ENCODE measurements at regions not wholly inside any gene's neighbourhood (a gene's known extent, or its start where the extent isn't known, plus 50 kb on each side); places are given as distances from the start of the nearest gene placed in this dataset.

DNA sequence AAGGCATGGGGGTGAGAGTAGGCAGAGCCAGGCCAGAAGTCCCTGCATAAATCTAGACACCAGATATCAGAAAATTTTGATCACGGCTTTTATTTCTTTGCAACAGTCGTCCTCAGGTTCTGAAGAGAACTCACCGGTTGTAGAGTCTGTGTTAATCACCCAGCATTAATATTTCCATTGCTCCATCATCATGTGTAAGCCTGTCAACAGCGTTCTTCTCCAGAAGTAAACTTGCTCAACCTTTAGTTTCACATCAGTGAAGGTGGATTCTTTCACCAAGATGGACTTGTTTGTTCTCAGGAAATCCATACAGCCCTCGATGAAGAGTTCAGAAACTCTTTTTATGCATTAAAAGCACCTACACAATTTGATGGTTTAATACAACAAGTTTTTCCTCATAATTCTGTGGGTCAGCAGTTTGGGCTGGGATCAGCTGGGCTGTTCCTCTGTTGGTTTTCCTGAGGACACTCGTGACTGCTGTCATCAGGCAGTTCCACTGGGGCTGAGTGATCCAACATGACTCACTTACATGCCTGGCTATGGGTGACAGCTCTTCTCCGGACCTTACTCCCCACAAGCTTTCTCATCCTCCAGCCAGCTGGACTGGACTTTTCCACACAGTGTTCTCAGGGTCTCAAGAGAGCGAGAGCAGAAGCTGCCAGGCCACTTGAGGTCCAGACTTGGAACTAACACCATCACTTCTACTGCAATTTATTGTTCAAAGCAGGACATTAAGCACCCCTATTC, 303.4 kb downstream of the ZNF621 start:
- DNase-seq, result no peak

GRCh38 chr3:40828741-40829415, 304.1 kb downstream of the ZNF621 start:
- no peak for DNase-seq

GRCh38 chr3:40829876-40830275, 305.1 kb downstream of the ZNF621 start:
- DNase-seq, result no peak

DNA sequence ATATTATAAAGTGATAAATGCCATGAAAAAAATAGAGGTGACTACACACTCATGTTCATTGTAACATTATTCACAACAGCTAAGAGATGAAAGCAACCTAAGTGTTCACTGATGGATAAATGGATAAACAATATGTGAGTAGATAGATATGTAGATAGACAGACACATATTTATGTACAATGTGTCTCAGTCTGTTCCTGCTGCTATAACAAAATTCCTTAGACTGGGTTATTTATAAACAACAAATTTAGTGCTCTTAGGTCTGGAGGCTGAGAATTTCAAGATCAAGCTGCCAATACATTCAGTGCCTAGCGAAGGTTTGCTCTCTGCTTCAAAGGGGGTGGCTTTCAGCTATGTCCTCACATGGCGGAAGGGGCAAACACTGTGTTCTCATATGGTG, 312.5 kb downstream of the ZNF621 start:
- no peak for DNase-seq

DNA sequence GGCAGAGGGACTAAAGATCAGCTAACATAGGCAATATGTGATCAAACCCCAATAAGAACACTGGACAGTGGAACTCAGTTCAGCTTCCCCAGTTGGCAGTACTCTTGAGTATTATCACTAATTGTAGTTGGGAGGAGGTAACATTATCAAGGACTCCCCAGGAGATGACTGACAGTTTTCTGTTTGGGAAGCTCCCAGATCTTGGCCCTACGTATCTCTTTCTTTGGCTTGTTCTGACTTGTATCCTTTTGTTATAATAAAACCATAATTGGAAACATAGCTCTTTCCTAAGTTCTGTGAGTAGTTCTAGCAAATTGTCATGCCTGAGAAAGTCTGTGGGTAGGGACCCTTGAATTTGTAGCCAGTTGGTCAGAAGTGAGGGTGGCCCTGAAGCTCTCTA, 316.4 kb downstream of the ZNF621 start:
- DNase-seq, result no peak

DNA sequence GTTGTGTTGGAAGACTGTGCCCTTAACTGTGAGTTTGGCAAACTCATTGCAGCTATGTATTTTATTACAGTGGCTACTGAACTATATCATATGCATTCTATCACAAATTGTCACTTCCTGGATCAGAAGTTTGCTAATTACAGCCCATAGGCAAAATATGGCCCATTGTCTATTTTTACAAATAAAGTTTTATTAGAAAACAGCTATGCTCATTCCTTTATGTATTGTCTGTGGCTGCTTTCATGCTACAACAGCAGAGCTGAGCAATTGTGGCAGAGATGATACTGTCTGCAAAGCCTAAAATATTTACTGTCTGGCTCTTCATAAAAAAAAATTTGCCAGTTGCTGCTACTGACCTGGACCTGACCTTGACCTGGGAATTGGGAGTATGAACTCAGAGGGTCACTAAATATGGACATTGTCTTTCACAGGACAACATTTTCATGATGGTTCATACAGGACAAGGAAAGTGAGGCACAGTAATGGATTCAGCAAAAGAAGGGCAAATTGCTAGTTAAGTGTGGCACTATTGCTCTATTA, 316.9 kb downstream of the ZNF621 start:
- DNase-seq, result no peak

DNA sequence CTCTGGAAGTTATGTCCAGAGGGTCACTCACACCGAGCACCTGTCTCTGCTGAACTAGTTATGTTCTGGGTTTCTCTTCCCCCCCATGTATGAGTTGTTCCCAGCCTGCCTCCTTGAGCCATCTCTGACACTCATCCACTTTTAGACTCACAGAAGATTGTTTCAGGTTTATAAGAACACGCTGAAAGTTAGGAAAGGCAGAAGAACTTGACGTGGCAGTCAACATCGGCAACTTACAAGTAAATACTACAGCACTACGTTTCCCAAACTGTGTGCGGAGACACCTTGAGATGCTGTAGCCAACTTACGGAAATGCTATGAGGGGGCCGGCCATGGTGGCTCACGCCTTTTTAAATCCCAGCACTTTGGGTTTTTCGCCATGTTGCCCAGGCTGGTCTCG, 318.0 kb downstream of the ZNF621 start:
- no peak for DNase-seq

DNA sequence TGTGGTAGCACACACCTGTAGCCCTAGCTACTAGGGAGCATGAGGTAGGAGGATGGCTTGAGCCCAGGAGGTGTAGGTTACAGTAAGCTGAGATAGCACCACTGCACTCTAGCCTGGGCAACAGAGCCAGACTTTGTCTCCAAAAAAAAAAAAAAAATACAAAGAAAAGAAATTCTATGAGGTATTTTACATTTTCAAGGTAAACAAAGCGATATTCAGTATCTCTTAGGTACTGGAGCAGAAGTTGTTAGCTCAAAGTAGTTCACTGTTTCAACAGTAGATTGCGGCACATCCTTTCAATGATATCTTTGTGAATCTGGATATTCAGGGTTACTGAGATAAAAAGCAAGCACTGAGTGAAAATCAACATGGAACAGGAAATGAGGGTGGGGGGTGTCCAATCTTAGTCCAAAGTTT, 318.5 kb downstream of the ZNF621 start:
- DNase-seq, result no peak

- DNase-seq, result no peak
Measured at GRCh38 chr3:40843851-40844548, 319.2 kb downstream of the ZNF621 start.

- DNase-seq, result no peak
Measured at GRCh38 chr3:40844896-40845295, 320.1 kb downstream of the ZNF621 start.

DNA sequence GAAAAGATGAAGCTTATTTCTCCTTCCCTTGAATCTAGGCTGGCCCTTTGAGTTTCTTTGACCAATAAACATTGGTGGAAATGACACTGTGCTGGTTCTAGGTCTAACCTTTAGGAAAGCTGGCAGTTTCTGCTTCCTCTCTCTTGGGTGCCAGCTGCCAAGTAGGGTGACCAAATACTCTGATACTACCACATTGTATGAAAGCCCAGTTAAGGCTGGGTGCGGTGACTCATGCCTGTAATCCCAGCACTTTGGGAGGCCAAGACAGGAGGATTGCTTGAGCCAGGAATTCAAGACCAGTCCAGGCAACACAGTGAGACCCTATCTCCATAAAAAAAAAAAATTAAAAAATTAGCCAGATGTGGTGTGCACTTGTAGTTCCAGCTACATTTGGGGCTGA, 320.7 kb downstream of the ZNF621 start:
- DNase-seq, result no peak

DNA sequence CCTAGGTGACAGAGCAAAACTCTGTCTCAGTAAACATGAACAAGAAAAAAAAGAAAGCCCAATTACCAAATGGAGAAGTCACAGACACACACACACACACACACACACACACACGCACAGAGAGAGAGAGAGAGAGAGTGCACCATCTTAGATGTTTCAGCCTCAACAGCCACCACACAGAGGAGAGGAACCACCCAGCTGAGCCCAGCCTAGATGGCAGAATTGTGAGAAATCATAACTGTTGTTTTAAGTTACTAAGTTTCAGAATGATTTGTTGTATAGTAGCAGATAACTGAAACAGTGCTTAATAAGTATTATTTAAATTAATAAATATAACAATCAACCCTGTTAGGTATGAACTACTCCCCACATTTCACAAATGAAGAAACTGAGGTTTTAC, 321.2 kb downstream of the ZNF621 start:
- DNase-seq, result no peak

DNA sequence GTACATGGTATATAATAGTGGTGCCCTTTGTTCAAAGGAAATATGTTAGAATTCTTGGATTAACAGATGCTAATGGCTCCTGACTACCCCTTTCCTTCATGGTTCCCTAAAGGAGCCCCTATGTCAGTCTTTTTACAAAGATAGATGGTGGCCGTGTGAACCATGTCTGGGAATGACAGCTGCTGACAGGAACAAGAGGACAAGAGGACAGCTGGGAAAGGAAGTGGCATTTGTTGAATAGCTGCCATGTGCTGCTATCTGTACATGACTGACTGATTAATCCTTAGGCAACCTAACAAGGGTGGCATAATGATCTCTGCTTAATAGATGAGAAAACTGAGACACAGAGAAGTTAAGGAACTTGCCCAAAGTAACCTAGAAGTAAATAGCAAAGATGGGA, 321.7 kb downstream of the ZNF621 start:
- DNase-seq, result no peak

GRCh38 chr3:40847551-40847992, 322.8 kb downstream of the ZNF621 start:
- no peak for DNase-seq

DNA sequence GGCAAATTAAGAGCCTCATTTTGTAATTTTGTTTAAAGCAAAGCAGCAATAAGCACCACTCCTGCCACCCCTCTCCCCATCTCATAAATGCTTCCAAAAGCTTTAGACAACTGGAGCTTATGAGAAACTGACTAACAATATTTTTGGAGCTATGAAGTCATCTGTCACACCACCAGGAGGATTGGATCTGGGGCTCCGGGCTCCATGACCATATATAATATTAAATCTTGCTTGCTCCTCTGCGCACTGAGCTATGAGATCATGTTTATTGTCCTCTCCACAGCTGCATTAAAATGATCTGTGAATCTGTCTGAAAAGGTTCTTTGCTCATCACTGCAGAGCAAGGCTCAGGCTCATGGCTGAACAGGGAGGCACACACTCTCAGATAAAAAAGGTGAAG, 323.7 kb downstream of the ZNF621 start:
- no peak for DNase-seq

GRCh38 chr3:40850861-40851260, 326.1 kb downstream of the ZNF621 start:
- no peak for DNase-seq

- DNase-seq, result no peak
Measured at GRCh38 chr3:40851836-40852235, 327.1 kb downstream of the ZNF621 start.

DNA sequence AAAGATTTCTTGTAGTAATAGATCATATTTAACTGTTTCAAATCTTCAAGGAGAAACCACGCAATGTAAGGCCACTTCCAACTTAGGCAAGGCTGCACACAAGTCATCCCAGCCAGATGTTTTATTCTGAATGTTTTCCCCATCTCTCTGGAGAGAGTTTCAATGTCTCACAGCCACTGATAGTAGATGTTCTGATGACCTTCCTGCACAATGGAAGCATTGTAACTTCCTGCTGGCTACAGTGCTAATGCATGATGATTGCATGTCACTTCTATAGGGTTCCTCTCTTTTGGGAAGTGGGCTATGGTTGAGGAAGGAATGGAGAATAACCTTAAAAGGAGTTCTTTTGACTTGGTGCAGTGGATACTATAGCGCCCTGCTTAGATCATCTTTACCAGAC, 328.0 kb downstream of the ZNF621 start:
- no peak for DNase-seq

DNA sequence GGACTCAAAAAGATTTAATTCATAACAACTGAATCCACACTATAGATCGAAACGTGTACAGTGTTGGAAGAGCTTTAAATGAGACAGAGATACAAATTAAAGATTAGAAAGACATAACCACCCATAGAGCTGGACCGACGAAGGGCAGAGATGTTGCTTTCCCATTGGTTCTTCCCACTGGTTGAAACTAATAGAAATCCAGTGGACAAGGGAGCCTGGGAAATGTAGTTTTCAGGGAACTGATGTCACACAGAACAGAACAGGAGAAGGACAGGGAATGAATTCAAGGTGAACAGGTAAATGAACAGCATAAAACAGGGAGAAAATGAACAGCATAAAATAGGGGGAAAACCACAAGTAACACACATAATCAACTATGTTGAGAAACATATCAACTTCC, 328.7 kb downstream of the ZNF621 start:
- no peak for DNase-seq

GRCh38 chr3:40855871-40856270, 331.1 kb downstream of the ZNF621 start:
- DNase-seq, result no peak

GRCh38 chr3:40858364-40859115, 333.8 kb downstream of the ZNF621 start:
- DNase-seq, result no peak

GRCh38 chr3:40862946-40863345, 336.4 kb upstream of the CTNNB1 start:
- DNase-seq, result no peak
